ENCODE measurements at regions not wholly inside any gene's neighbourhood (a gene's known extent, or its start where the extent isn't known, plus 50 kb on each side); places are given as distances from the start of the nearest gene placed in this dataset.

GRCh38 chr16:51638339-51639135, 487.5 kb upstream of the SALL1 start:
- no peak for DNase-seq

- DNase-seq: no peak
These were observed 486.7 kb upstream of the SALL1 start for GRCh38 chr16:51637770-51638094.

- no peak for DNase-seq
These were observed 486.1 kb upstream of the SALL1 start for GRCh38 chr16:51636920-51637769.

- no peak for DNase-seq
These were observed 484.1 kb upstream of the SALL1 start for GRCh38 chr16:51635181-51635580.

GRCh38 chr16:51630076-51630475, 479.0 kb upstream of the SALL1 start:
- DNase-seq: no peak

- DNase-seq: no peak
These were observed 478.5 kb upstream of the SALL1 start for GRCh38 chr16:51629576-51629975.

GRCh38 chr16:51624080-51624775, 473.2 kb upstream of the SALL1 start:
- DNase-seq: no peak

- no peak for DNase-seq
These were observed 470.5 kb upstream of the SALL1 start for GRCh38 chr16:51621610-51622009.

GRCh38 chr16:51615141-51615540, 464.1 kb upstream of the SALL1 start:
- no peak for DNase-seq

GRCh38 chr16:51607201-51607651, 456.2 kb upstream of the SALL1 start:
- no peak for DNase-seq

GRCh38 chr16:51596247-51596646, 445.2 kb upstream of the SALL1 start:
- no peak for DNase-seq

- no peak for DNase-seq
These were observed 441.6 kb upstream of the SALL1 start for GRCh38 chr16:51592535-51593300.

GRCh38 chr16:51592001-51592501, 441.0 kb upstream of the SALL1 start:
- no peak for DNase-seq

GRCh38 chr16:51591480-51591879, 440.4 kb upstream of the SALL1 start:
- DNase-seq: no peak

- DNase-seq: no peak
These were observed 428.7 kb upstream of the SALL1 start for GRCh38 chr16:51579652-51580360.

GRCh38 chr16:51577621-51578303, 426.7 kb upstream of the SALL1 start:
- DNase-seq: no peak

GRCh38 chr16:51576498-51577195, 425.6 kb upstream of the SALL1 start:
- no peak for DNase-seq

GRCh38 chr16:51573191-51573590, 422.1 kb upstream of the SALL1 start:
- no peak for DNase-seq

GRCh38 chr16:51569203-51569931, 418.3 kb upstream of the SALL1 start:
- DNase-seq: no peak

GRCh38 chr16:51567911-51568310, 416.8 kb upstream of the SALL1 start:
- no peak for DNase-seq

All from stimulated activated CD4-positive, alpha-beta T cell treated with anti-CD3 and anti-CD28 coated beads, Interleukin-12 subunit alpha, Interleukin-12 subunit beta, amount 100 ng/mL, for 4 hours (primary cell).